ENCODE measurements at regions not wholly inside any gene's neighbourhood (a gene's known extent, or its start where the extent isn't known, plus 50 kb on each side); places are given as distances from the start of the nearest gene placed in this dataset.

- no peak for FAIRE-seq
- no peak for DNase-seq (ENCODE audit: insufficient read length, low spot score)
Measured at GRCh38 chr16:61596655-61597054, 439.6 kb downstream of the CDH8 start.

GRCh38 chr16:61595605-61596004 is 440.6 kb downstream of the CDH8 start:
- DNase-seq (ENCODE audit: insufficient read length, low spot score) (no peak), FAIRE-seq (no peak)

GRCh38 chr16:61590577-61590976 is 445.7 kb downstream of the CDH8 start:
- DNase-seq (ENCODE audit: insufficient read length, low spot score) (no peak), FAIRE-seq (no peak)

- DNase-seq (ENCODE audit: insufficient read length, low spot score), result no peak
- no peak for FAIRE-seq
Measured at GRCh38 chr16:61587526-61587925, 448.7 kb downstream of the CDH8 start.

- FAIRE-seq, result no peak
- DNase-seq (ENCODE audit: insufficient read length, low spot score), result no peak
Measured at GRCh38 chr16:61581417-61582046, 454.7 kb downstream of the CDH8 start.

- FAIRE-seq, result no peak
- no peak for DNase-seq (ENCODE audit: insufficient read length, low spot score)
Measured at GRCh38 chr16:61580579-61580978, 455.7 kb downstream of the CDH8 start.

GRCh38 chr16:61579195-61579594 is 457.0 kb downstream of the CDH8 start:
- FAIRE-seq (no peak), DNase-seq (ENCODE audit: insufficient read length, low spot score) (no peak)

GRCh38 chr16:61576476-61576875 is 459.8 kb downstream of the CDH8 start:
- DNase-seq (ENCODE audit: insufficient read length, low spot score), result no peak
- no peak for FAIRE-seq

- FAIRE-seq, result no peak
- no peak for DNase-seq (ENCODE audit: insufficient read length, low spot score)
Measured at GRCh38 chr16:61575617-61576016, 460.6 kb downstream of the CDH8 start.

- DNase-seq (ENCODE audit: insufficient read length, low spot score) (no peak), FAIRE-seq (no peak)
Measured at GRCh38 chr16:61569028-61569427, 467.2 kb downstream of the CDH8 start.

- no peak for FAIRE-seq
Measured at GRCh38 chr16:61564716-61565115, 471.5 kb downstream of the CDH8 start.

GRCh38 chr16:61555718-61556441 is 480.4 kb downstream of the CDH8 start:
- no peak for FAIRE-seq

More at GRCh38 chr16:61564716-61565115, 471.5 kb downstream of the CDH8 start:
- no peak for DNase-seq (ENCODE audit: insufficient read length, low spot score)

GRCh38 chr16:61549327-61549726 is 486.9 kb downstream of the CDH8 start:
- FAIRE-seq (no peak), DNase-seq (ENCODE audit: insufficient read length, low spot score) (no peak)

More at GRCh38 chr16:61555718-61556441, 480.4 kb downstream of the CDH8 start:
- no peak for DNase-seq (ENCODE audit: insufficient read length, low spot score)

- no peak for FAIRE-seq
- no peak for DNase-seq (ENCODE audit: insufficient read length, low spot score)
Measured at GRCh38 chr16:61547626-61548025, 488.6 kb downstream of the CDH8 start.

GRCh38 chr16:61544165-61544564 is 492.1 kb downstream of the CDH8 start:
- FAIRE-seq, result no peak
- DNase-seq (ENCODE audit: insufficient read length, low spot score), result no peak

GRCh38 chr16:61540216-61540615 is 496.0 kb downstream of the CDH8 start:
- DNase-seq (ENCODE audit: insufficient read length, low spot score) (no peak), FAIRE-seq (no peak)

- no peak for FAIRE-seq
- DNase-seq (ENCODE audit: insufficient read length, low spot score), result no peak
Measured at GRCh38 chr16:61530697-61531096, 505.5 kb downstream of the CDH8 start.

GRCh38 chr16:61500851-61501250 is 535.4 kb downstream of the CDH8 start:
- no peak for DNase-seq (ENCODE audit: insufficient read length, low spot score)
- no peak for FAIRE-seq

GRCh38 chr16:61480250-61480649 is 556.0 kb downstream of the CDH8 start:
- DNase-seq (ENCODE audit: insufficient read length, low spot score) (no peak), FAIRE-seq (no peak)

- FAIRE-seq (no peak), DNase-seq (ENCODE audit: insufficient read length, low spot score) (no peak)
Measured at GRCh38 chr16:61471737-61472136, 564.5 kb downstream of the CDH8 start.

GRCh38 chr16:61471023-61471422 is 565.2 kb downstream of the CDH8 start:
- FAIRE-seq, result no peak
- DNase-seq (ENCODE audit: insufficient read length, low spot score), result no peak

- FAIRE-seq, result no peak
Measured at GRCh38 chr16:61465285-61465684, 571.0 kb downstream of the CDH8 start.

More at GRCh38 chr16:61465285-61465684, 571.0 kb downstream of the CDH8 start:
- no peak for DNase-seq (ENCODE audit: insufficient read length, low spot score)
